ENCODE measurements at regions not wholly inside any gene's neighbourhood (a gene's known extent, or its start where the extent isn't known, plus 50 kb on each side); places are given as distances from the start of the nearest gene placed in this dataset.

GRCh38 chr5:105593011-105593760, 2030.6 kb upstream of the NUDT12 start:
- H3K4me3 ChIP-seq: no peak overlapping the region
- TF ChIP-seq CTCF (IDR thresholded peaks at IDR 0.05) (no peak), EP300 (IDR thresholded peaks at IDR 0.05) (no peak), POLR2AphosphoS5 (IDR thresholded peaks at IDR 0.05) (no peak), POLR2A (IDR thresholded peaks at IDR 0.05) (no peak)
- no peaks in the 10 kb centered on the region for H3K27me3 ChIP-seq
- no peaks in the 10 kb centered on the region for H3K9me3 ChIP-seq
- H3K4me1 ChIP-seq: no peaks in the 10 kb centered on the region
- WGBS, 2 donors: 87 to 89% methylated on average over 6 of the region's 6 CpGs
- no peaks in the 10 kb centered on the region for H3K36me3 ChIP-seq
- DNase-seq: no peak
- intact Hi-C loops (cut with DNase I): no loop called here
- no peak overlapping the region for H3K27ac ChIP-seq

GRCh38 chr5:105587963-105588662, 2025.5 kb upstream of the NUDT12 start:
- no peak for DNase-seq
- TF ChIP-seq POLR2AphosphoS5 (IDR thresholded peaks at IDR 0.05) (no peak), EP300 (IDR thresholded peaks at IDR 0.05) (no peak), CTCF (IDR thresholded peaks at IDR 0.05) (no peak), POLR2A (IDR thresholded peaks at IDR 0.05) (no peak)
- WGBS, 2 donors: 75 to 78% methylated on average over 6 of the region's 6 CpGs
- Histone ChIP-seq H3K9me3 (no peaks in the 10 kb centered on the region), H3K27me3 (no peaks in the 10 kb centered on the region), H3K36me3 (no peaks in the 10 kb centered on the region), H3K27ac (no peak overlapping the region), H3K4me3 (no peak overlapping the region), H3K4me1 (no peaks in the 10 kb centered on the region)
- intact Hi-C loops (cut with DNase I): no loop called here

- Histone ChIP-seq H3K36me3 (no peaks in the 10 kb centered on the region), H3K4me1 (no peaks in the 10 kb centered on the region), H3K27ac (no peak overlapping the region), H3K9me3 (no peaks in the 10 kb centered on the region), H3K27me3 (no peaks in the 10 kb centered on the region), H3K4me3 (no peak overlapping the region)
- 62 to 83% methylated on average over 7 of the region's 7 CpGs for WGBS, 2 donors
- TF ChIP-seq EP300 (IDR thresholded peaks at IDR 0.05): no peak
- no peak for TF ChIP-seq POLR2AphosphoS5 (IDR thresholded peaks at IDR 0.05)
- no peak for TF ChIP-seq CTCF (IDR thresholded peaks at IDR 0.05)
- TF ChIP-seq POLR2A (IDR thresholded peaks at IDR 0.05): no peak
- intact Hi-C loops (cut with DNase I): no loop called here
- no peak for DNase-seq
These were observed 2019.5 kb upstream of the NUDT12 start for GRCh38 chr5:105581988-105582690.

- Histone ChIP-seq H3K36me3 (no peaks in the 10 kb centered on the region), H3K27ac (no peak overlapping the region), H3K4me1 (no peaks in the 10 kb centered on the region), H3K4me3 (no peak overlapping the region), H3K9me3 (no peaks in the 10 kb centered on the region), H3K27me3 (no peaks in the 10 kb centered on the region)
- intact Hi-C loops (cut with DNase I): no loop called here
- no peak for TF ChIP-seq POLR2A (IDR thresholded peaks at IDR 0.05)
- no peak for TF ChIP-seq POLR2AphosphoS5 (IDR thresholded peaks at IDR 0.05)
- no peak for TF ChIP-seq EP300 (IDR thresholded peaks at IDR 0.05)
- TF ChIP-seq CTCF (IDR thresholded peaks at IDR 0.05): no peak
- DNase-seq: no peak
These were observed 2011.0 kb upstream of the NUDT12 start for GRCh38 chr5:105573575-105573974.

All from sigmoid colon (tissue), 6 donors.